GM21825 (cell line): ENCODE measurements at regions not wholly inside any gene's neighbourhood (a gene's known extent, or its start where the extent isn't known, plus 50 kb on each side); places are given as distances from the start of the nearest gene placed in this dataset.

ENCODE experiments used
- ATAC-seq: cut with Tn5 transposase; IDR thresholded peaks from one replicate; pipeline ENCODE4 v1.9.1; 2021; ENCODE audit warnings: mild to moderate bottlenecking, moderate library complexity; ENCODE audit not compliant: unreplicated experiment

DNA sequence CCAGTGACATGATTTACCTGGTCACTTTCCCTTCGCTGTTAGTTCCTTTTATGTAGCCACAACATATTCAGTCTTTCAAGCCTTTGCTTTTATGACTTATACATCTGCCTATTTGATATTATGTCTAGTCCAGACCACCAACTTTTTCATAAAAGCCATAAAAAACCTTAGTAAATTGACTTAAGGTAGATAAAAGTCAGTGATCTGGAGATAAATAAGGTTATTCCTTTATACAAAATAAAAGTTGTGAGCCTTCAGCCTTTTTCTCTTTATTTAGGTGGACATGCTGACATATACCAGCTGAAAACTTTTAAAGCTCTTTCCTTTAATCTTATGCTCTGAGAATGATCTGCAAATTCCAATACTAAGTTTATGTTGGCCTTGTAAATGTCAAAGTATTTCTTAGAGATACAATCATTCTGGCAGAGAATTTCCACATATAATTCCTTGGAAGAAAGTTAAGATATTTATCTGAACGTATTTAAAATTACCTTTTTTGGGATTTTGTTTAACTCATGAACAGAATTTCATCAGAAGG lies 690.4 kb upstream of the CHORDC1 start:
- ATAC-seq = no peak

DNA sequence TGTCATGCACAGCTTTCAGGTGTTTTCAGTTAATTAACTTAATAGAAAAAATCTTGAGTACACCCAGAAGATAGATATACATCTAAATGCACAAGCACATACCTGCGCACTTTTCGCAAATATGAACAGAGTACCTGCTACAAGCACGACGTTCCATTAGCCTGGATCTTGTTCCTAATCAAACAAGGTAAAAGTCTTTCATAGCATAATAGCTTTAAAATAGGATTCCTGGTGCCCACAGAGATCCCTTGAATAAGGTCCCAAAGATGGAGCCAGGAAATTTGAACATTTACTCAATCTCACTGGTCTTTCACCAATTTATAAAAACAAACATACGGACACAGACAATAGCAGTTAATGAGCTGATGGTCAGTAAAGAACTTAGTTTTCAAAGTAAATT lies 689.8 kb upstream of the CHORDC1 start:
- ATAC-seq = no peak

DNA sequence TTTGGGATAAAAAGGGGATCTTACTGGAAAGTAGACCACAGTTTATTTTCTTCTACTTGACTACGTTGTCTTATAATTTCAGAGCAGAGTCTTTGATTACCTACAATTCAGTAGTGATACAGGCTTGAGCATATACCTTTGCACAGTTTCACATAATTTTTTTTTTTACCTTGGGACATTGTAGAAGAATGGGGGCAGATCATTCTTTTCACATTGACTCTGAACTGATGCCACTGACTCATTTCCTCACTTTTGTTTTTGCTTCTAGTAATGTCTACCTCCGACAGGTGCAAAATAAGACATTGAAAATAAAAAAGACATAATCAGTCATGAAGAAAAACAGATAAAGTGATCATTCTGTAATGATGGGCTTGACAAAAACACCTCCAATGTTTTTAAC lies 688.3 kb upstream of the CHORDC1 start:
- ATAC-seq = no peak

DNA sequence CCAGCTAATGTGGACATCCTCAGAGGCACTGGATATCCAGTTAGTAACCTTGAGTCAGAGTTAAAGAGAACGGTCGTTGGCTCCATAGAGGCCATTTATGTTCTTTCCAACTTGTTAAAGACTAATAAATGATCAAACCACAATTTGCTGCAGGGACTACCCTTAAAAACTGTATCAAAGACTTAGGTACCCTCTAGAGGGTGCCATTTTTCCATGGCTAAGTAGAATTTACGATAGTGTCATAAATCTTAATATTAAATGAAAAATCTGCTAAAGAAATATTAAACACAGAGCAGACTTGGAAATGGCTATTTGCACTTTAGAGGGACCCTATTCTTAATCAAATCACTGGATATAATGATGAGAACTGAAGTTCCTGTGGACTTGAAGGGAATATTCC lies 685.2 kb upstream of the CHORDC1 start:
- no peak for ATAC-seq

DNA sequence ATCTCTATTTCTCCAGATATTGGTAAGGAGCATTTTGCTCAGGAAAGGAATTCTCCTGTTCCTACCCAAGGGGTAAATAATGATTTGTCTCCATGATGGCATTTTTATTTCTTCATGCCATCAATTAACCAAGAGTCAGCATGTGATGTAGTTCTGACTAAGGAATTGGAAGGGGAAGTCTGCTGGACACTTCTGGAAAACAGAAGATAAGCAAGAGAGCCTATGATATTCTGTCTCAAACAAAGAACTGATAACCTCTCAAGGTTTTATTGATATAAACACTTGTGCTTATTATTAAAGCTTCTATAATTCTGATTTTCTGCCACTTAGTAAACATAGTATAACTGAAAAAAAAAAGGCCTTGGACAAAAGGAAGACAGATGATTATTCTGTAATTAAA lies 673.0 kb upstream of the CHORDC1 start:
- ATAC-seq = no peak

DNA sequence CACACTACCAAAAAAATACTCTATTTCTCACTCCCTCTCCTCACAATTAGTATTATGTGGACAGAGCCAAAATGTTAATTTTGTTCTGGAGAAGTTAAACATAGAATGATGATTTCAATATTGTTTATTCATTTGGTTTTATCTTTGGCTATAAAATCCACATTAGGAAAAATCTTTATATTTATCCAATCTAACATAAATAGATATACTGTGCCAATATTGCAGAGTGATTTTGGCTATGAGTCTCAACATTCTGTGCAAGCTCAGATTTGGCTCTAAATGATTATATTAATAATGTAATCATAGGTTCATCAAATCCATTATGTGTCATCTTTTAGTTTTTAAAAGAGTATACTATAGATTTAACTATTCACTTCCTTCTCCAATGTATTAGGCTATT lies 667.5 kb upstream of the CHORDC1 start:
- no peak for ATAC-seq

DNA sequence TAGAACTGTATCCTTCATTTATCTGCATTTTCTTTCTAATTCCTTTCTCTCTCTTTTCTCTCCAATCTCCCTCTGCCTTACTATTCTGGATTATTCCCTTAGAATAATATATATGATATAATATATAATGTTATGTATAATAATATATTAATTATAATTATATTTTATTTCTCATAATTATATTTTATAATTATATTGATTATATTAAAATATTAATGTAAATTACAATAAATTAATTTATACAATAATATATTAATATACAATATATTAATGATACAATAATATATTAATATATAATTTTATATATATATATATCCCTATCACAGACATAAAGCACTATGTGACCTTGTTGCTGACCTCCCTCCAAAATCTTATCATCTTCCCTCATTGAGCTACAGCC lies 661.3 kb upstream of the CHORDC1 start:
- ATAC-seq = no peak

DNA sequence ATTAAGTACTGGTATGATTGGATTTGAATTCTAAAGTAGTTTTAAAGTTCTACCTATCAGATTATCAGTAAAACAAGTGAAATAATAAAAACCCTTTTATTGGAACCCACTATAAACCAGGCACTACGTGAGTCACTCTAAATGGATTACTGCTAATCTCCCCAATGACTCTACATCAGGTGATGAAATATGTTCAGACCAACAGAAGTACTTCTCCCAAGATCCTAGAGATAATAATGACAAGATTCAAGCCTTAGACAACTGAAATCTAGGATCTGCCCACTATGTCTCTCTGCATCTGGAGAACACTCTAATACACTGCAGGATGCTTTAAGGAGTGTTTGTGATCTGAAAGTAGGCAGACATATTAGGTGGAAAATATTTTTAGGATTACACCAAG lies 652.1 kb upstream of the CHORDC1 start:
- ATAC-seq = no peak

DNA sequence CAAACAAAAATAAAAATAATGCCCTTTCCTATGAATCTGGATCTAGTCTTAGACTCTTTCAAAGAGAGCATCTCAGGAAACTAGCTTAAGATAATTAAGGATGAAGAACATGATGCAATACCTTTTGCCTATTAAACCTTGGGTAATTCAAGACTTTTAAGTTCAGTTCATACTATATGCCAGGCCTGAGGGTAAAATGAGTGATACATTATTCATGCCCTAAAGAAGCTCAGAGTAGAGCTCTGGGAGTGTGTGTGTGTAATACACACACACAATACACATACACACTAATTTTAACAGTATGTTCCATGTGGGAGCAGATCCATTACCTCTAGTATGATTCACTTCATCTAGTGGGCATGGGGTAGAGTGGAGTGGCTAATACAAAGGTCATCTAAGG lies 651.4 kb upstream of the CHORDC1 start:
- no peak for ATAC-seq

DNA sequence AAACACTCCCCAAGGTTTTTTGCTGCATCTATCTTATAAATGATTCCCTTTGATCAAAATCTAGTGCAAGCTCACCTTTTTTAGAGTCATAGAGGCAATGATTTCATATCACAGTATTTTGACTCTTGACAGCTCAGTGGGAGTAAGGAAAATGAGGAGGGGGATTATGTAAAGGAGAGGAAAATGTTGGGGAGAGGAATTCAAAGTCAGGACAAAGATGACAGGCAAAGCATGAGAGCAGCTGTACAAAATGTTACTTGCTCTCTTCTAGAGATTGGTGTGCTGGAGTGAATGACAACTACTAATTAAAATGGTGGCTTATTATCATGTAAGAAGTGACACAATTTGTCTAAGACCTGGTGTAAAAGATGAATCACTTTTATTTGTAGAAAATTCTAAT lies 644.6 kb upstream of the CHORDC1 start:
- no peak for ATAC-seq

DNA sequence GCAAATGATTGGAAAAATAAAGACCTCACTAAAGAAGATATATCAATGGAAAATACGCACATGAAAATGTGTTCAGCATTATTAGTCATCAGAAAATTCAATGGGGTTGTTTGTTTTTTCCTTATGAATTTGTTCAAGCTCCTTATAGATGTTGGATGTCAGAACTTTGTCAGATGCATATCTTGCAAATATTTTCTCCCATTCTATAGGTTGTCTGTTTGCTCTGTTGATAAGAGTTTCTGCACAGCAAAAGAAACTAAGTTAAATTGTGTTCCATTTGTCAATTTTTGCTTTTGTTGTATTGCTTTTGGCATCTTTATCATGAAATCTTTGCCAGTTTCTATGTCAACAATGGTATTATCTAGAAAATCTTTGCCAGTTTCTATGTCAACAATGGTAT lies 633.9 kb upstream of the CHORDC1 start:
- ATAC-seq = no peak

DNA sequence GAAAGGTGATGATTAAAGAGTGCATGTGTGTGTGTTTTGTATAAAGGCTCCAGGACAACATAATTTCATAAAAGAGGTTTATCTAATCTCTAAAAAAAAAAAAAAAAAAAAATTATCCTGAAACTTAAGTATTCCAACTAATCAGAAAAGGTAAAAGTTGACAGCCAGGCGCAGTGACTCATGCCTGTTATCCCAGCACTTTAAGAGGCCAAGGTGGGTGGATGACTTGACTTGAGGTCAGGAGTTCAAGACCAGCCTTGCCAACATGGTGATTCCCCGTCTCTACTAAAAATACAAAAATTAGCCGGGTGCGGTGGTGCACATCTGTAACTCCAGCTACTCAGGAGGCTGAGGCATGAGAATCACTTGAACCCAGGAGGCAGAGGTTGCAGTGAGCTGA lies 632.7 kb upstream of the CHORDC1 start:
- ATAC-seq = no peak

DNA sequence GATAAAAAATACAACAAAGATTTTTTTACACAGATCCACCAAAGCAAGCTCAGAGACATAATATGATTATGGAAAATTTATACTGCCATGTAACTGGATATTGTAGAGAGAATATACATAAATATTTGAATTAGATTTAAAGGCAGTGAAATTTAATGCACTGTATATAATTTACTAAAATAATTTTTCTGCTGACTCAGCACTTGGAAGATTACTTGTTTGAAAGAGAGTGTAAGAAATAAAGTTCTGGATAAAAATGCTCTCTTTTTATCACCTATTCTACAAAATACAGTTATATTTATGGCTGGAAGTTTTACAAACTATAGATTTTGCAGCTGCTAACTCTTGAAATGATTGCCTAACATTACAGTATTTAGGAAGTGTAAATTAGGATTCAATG lies 628.3 kb upstream of the CHORDC1 start:
- no peak for ATAC-seq

DNA sequence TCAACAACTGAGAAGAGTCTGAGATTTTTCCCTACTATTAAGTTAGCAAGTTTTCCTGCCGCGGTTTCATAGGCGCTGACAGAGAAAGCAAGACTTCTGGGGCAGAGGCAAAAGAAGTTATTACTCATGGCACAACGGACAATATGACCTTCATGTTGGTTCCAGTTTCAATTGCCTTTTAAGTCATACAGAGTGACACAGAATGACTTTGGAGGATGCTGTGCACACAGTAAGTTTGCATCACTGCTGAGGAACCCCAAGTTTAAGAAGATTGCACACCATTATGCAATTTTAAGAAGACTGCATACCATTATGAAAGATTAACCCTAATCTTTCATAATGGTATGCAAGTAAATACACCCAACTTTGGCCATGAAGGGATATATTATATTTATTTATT lies 626.5 kb upstream of the CHORDC1 start:
- no peak for ATAC-seq

DNA sequence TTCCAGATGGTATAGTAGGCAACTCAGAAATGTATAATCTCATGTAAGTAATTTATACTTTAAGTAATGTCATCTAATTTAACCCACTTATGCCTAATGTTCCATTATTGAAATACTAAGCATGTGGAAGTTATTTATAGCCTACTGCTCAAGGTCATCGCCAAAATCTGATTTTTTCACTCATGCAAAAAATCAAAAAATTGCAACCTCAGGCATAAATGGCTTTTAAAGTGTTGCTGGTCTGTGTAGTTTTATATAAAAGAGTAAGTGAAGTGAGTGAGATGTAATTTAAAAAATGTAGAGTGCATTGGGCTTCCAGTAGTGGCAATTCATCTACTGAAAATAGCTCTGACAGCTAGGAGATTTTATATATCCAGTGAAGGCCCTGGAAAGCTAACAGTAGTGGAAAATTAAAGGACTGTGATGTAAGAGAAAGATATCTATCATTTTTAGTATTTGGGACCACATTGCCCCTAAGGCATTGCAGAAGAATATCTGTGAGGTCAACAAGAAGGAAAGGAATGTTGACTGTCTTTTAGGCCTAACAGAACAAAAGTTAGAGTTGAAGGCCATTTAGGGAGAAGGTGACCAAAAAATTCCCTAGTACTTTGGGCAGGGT lies 624.5 kb upstream of the CHORDC1 start:
- ATAC-seq = no peak

DNA sequence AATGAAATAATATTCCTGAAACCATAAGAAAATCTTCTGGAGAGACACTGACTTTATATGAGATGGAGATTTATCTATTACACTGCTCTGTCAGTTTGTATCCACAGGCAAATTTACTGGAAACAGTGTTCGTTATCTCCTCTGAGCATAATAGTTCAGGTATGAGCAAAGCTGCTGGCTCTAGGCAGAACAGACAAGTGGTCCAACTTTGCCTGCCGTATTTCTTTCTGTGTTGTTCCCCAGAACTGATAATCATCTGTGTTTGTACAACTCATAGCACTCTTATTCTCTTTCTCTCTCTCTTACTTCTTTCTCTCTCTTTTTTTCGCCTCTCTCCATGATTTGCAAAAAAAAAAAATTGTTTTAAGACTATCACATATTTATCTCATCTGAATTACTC lies 623.8 kb upstream of the CHORDC1 start:
- ATAC-seq = no peak

DNA sequence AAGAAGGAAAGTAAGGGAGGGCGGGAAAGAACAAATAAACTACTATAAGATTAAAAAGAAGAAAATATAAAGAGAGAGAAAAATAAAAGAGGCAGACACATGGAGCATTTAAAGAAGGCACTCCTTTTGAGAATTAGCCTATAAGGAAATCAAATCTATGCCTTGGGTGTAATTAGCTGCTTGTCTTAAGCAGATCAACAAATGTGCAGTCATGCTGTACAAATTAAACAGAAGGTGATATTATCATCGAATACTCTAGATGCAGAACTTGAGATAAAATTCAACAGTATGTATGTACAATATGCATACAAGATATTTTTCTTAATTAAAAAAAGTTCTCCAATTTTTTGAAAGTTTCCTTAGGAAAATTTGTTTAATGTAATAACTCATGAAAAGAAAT lies 623.0 kb upstream of the CHORDC1 start:
- no peak for ATAC-seq

DNA sequence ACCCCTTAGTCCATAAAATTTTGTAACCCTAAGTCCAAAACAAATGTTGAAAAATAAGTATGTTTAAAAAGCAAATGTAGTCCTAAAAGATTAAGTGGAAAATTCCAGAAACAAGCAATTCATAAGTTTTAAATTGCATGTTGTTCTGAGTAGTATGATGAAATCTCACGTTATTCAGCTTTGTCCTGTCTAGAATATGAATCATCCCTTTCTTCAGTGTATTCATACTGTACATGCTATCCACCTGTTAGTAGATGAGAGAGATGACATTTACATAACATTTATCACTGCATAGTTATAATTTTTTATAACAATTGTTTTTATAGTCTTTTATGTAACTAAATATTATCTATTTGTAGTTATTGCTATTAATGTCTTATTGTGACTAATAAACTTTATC lies 622.3 kb upstream of the CHORDC1 start:
- no peak for ATAC-seq

DNA sequence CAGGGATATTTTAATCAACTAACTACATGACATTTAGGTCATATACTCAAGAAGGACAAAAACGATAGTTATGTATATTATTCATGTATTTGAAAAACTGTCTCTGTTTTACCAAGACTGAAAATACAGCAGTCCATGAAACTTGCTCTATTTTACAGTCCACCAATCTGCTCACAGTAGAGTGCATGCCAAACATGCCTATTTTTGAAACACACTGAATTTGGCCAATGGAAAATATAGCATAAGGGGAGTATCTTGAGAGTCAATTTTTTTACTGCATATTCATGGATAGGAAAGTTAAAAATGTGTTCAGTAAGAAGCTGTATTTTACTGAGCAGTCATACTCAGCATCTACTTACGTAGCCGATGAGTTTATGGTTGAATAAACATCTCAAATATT lies 621.2 kb upstream of the CHORDC1 start:
- no peak for ATAC-seq

DNA sequence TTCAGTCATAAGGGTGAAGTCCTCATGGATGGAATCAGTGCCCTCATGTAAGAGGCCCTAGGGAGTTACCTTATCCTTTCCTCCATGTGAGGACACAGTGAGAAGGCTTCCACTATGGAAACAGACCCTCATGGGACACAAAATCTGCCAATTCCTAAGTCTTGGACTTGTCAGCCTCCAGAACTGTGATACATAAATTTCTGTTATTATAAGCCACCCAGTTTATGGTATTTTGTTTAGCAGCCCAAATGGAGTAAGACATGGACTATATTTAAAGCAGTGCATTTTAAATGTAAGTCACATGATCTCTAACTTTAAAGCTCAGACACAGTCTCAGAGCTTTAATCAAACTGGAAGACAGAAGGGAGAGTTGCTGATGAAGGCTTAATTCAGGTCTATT lies 619.8 kb upstream of the CHORDC1 start:
- no peak for ATAC-seq

DNA sequence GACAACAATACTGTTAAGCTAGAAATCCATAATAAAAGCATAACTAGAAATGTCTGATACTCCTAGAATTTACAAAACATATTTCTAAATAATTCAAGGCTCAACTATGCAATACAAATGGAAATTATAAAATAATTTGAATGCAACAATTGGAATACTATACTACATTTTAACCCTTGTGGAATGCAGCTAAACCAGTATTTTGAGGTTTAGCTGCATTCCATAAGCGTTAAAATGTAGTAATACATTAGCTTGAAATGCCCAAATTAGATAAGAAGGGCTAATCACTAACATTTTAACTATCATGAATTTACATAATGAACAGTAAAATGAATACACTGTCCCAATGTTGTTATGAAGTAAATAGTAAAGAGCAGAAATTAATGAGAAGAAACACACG lies 617.2 kb upstream of the CHORDC1 start:
- ATAC-seq = no peak

DNA sequence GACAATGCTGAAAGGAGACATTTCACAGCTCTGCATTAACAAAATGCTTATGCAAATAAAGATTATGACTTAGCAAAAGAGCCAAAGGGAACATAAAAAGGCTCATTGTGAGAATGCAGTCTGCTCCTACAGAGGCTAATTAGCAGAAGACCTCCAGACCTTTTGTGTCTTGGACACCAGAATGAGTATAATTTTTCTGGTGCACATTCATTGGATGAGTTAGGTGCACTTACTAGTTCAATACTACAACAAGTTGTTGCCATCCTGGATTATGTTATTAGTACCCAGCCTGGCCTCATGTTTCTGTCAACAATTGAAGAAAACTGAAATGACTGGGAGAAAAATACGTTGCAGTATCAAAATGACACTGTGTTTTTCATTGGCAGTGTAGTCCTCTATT lies 613.2 kb upstream of the CHORDC1 start:
- no peak for ATAC-seq

DNA sequence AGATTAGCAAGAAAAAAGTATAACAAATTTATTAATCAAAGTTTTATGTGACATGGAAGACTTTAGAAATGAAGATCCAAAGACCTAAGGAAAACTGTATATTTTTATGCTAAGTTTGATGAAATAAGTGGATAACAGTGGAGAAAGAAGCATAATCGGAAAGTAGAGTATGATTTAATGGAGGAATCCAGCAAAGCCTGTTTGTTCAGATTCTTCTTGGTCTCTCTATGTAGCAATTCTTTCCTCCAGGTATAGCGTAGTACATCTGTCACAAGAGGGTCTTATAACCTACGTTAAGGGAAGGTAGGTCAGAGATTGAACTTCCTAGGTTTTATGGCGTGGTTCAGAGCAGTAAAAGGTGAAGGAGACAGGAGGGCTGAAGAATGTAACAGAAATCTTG lies 600.6 kb upstream of the CHORDC1 start:
- no peak for ATAC-seq
